Adrenal gland (tissue), 5 donors: ENCODE measurements at regions not wholly inside any gene's neighbourhood (a gene's known extent, or its start where the extent isn't known, plus 50 kb on each side); places are given as distances from the start of the nearest gene placed in this dataset.

Source experiments
- POLR2A ChIP-seq, 2 donors: fragments of 450-650 bp; IDR thresholded peaks; one replicate each; pipeline ENCODE4 v1.6.1; 2017; ENCODE audit warnings: antibody characterized with exemption in 2 of 2, mild to moderate bottlenecking in 2 of 2, moderate library complexity in 1 of 2
- TF ChIP-seq, protein P1 (sequence below), 6 experiments: fragments of 450-650 bp in 4 of 6; fragments of 200-600 bp in 2 of 6; sonication (generic) in 1 of 6; IDR thresholded peaks; 1 replicate in 5 of 6; 2 replicates in 1 of 6; pipeline versions ENCODE4 v1.5.1 to v1.8.0; 2016 to 2021; ENCODE audit warnings: antibody characterized with exemption in 6 of 6, mild to moderate bottlenecking in 2 of 6, moderate library complexity in 1 of 6
- donor health status: DM: no; HTN: no; CAD: no.

DNA sequence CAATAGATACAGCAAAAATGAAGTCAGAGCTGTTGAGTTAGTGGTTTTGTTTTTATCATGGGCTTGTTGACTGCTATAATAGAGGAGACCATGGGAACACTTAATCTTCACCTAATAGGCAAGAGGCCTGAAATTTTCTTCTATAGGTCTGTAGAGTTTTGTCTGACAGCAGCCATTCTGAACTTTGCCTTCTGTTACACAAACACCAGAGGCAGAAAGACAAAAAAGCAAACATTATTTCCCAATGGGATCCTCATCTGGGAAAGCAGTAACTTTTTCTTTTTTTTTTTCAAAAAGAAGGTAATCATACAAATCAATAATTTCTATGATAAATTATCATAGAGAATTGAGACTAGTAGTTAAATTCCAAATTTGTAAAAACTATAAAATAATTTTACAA, 494.1 kb downstream of the TOX3 start:
- TF ChIP-seq POLR2A (IDR thresholded peaks at IDR 0.05), result no peak
- TF ChIP-seq, protein P1, sequence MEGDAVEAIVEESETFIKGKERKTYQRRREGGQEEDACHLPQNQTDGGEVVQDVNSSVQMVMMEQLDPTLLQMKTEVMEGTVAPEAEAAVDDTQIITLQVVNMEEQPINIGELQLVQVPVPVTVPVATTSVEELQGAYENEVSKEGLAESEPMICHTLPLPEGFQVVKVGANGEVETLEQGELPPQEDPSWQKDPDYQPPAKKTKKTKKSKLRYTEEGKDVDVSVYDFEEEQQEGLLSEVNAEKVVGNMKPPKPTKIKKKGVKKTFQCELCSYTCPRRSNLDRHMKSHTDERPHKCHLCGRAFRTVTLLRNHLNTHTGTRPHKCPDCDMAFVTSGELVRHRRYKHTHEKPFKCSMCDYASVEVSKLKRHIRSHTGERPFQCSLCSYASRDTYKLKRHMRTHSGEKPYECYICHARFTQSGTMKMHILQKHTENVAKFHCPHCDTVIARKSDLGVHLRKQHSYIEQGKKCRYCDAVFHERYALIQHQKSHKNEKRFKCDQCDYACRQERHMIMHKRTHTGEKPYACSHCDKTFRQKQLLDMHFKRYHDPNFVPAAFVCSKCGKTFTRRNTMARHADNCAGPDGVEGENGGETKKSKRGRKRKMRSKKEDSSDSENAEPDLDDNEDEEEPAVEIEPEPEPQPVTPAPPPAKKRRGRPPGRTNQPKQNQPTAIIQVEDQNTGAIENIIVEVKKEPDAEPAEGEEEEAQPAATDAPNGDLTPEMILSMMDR (IDR thresholded peaks at IDR 0.05), result no peak
